GM19238 (cell line): ENCODE measurements at regions not wholly inside any gene's neighbourhood (a gene's known extent, or its start where the extent isn't known, plus 50 kb on each side); places are given as distances from the start of the nearest gene placed in this dataset.
A peak's percentile ranks its signal among the peaks of the same experiment; 100 is the strongest.
"Not testable (repeated sequence)": the region's sequence is repeated elsewhere in the genome, so short reads cannot be mapped to it uniquely, and the experiment has no call there.

Experiments
- DNase-seq: peaks from one replicate; pipeline ENCODE4 v3.0.0; 2011; ENCODE audit warnings: low spot score; ENCODE audit not compliant: insufficient read length

- DNase-seq: no peak
Observed at GRCh38 chr4:112069110-112069509, 76.1 kb upstream of the FAM241A start.

- DNase-seq: no peak
Observed at GRCh38 chr4:112073181-112073580, 72.1 kb upstream of the FAM241A start.

DNA sequence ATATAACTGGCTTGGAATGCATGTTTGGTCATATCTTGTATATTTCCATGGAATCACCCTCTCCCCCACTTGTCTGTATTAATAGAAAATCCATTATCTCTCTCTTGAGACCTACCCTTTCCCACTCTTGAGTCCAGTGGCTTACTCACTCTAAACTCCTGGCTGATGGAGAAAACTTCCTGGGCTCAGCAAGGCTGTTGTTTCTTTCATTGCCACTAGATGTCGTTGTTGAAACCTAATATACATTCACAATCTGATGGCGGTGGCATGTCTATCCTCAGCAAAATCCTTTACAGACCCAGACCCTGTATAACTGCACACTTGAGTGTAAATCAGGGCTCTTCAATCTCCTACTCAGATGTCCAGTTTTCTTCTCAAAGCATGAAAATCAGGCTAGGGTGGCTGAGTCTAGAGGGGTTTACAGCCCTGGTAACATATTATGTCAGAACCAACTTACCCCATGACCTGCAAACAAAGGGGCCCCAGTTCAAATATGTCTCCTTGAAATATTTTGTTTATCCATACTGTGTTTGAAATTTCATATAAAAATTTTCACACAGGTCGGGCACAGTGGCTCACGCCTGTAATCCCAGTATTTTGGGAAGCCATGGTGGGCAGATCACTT, 70.0 kb upstream of the FAM241A start:
- DNase-seq: peak; percentile 16

- no peak for DNase-seq
Observed at GRCh38 chr4:112075906-112076305, 69.3 kb upstream of the FAM241A start.

GRCh38 chr4:112076919-112077608, 68.2 kb upstream of the FAM241A start:
- no peak for DNase-seq

GRCh38 chr4:112077743-112078142, 67.5 kb upstream of the FAM241A start:
- no peak for DNase-seq

DNA sequence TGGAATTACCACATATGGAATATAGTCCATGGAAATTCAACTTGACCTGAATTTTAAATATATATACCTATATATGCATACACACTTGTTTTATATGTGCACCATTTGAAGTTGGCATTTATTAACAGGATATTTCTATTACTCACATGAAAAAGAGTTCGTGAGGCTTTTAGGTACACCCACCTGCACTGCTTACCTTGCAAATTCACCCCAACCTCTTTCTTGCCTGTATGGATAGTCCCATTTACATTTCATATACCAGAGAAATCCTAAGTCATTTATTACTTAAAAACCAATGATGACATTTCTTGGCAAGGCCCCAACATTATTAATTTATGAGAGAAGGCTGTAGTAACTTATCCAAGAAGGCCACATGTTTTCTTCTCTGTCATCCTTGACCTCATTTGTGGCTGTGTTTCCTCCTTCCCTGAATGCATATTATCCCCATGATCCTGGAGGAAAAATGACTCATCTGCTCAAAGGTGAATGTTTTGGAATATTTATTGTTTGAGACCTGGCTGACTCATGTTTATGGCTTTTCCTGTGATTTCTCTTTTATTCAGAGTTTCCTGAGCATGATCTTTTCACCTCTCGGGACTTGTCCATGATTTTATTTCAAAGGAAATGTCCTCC, 62.2 kb upstream of the FAM241A start:
- no peak for DNase-seq

- DNase-seq: no peak
Observed at GRCh38 chr4:112083587-112084347, 61.5 kb upstream of the FAM241A start.

DNA sequence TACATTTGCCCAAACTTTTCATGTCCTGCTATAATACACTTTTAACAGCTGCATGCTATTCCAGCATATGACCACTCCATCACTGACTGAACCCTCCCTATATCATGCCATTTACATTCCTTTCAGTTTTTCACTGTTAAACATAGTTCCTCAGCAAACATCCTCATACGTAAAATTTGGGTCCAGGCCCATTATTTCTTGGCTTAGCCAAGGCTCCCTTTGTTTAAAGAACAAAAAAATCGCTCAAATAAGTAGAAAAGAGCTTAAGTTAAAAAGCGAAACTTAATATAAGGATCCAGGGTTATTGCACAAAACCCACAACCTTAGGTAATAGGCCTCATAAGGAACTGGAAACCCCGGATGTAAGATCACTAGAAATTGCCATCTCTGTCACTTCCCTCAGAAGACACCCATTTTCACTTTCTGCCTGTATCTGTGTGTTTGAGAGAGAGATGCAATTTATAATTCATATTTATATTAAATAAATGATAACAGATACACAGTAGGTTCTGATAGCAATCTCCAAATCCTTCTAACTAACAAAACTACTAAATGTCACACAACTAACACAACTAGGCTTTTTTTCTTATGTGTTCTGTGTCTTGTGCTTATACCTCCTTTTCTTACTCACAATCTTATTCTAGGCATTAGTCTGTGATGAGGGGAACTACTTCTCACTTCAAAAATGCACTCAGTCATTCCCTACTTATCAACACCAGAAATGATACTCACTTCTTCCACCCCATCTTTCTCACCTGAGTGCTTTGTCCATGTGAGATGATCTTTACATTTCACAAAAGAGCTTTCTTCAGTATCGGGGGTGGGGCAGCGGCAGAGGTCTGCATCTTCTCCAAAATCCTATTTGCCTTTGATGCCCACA, 59.9 kb upstream of the FAM241A start:
- no peak for DNase-seq

GRCh38 chr4:112086036-112086434, 59.2 kb upstream of the FAM241A start:
- DNase-seq: no peak

DNA sequence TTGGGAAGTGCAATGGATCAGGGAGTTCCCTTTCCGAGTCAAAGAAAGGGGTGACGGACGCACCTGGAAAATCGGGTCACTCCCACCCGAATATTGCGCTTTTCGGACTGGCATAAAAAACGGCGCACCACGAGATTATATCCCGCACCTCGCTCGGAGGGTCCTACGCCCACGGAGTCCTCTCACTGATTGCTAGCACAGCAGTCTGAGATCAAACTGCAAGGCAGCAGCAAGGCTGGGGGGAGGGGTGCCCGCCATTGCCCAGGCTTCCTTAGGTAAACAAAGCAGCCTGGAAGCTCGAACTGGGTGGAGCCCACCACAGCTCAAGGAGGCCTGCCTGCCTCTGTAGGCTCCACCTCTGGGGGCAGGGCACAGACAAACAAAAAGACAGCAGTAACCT, 58.6 kb upstream of the FAM241A start:
- not testable (repeated sequence) for DNase-seq

- DNase-seq: not testable (repeated sequence)
Observed at GRCh38 chr4:112092330-112092729, 52.9 kb upstream of the FAM241A start.

DNA sequence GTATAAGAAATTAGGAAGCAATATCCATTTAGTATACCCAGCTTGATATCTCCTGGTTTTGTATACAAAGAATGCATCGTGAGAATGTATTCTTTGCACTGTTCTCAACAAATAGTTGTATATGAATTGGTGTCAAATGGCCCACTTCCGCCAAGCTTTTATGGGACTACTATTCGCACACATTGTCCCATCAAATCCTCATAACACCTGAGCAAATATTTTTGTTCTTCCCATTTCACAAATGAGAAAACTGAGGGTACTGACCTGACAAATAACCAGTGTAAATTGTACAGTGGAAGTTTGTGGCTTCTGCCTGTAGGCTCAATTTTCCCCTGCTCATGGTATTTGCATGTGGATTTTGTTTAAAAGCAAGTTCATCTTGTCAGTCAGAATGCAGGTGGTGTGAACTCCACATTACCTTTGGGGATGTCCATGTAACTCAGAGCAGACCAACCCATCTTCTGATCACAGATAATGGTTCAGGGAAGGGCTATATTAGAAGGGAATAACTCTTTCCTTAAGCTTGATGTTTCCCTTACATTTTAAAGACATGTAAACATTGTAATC, 51.5 kb upstream of the FAM241A start:
- no peak for DNase-seq

DNA sequence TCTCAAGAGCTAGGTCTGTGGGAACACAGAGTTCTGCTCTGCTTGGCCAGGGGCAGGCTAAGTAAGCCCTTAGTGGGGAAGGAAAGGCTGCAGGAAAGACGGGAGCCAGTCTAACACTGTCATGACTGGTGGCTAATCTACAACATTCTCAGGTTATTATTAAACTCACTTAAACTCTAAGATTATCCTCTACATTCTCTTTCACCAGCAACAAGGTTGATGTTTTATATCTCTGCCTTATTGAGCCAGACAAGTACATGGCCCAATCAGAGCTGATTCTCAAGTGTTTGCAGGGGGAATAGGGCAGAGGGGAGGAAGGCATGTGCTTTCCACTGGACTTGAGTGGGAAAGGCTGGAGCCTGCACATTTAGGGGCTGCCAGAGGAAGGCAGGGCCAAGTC, 50.9 kb upstream of the FAM241A start:
- no peak for DNase-seq
